ENCODE measurements at regions not wholly inside any gene's neighbourhood (a gene's known extent, or its start where the extent isn't known, plus 50 kb on each side); places are given as distances from the start of the nearest gene placed in this dataset.

DNA sequence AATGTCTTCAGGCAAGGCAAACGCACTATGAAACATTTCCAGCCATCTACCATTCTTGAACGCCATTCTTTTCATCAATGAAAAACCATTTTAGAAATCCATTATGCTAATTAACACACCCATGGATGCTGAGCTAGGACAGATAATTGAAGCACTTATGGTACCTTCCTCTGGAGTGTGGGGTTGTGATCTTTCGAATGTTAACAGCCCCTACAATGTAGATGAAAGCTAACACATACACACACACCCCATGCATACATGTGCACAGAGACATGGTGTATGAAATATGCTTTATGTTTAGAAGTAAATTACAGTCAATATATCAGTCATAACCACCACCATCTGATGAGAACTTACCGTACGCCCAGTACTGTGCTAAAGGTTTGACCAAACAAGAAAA lies 189.1 kb downstream of the SHQ1 start:
- no peak overlapping the region for H3K27ac ChIP-seq (ENCODE audit: low read depth, low read length)
- H3K4me1 ChIP-seq (ENCODE audit: insufficient read depth, low read length), result peaks cover 12% of the 10 kb centered on the region
- peaks cover 10 to 15% of the 10 kb centered on the region in 2 donors for H3K27me3 Mint-ChIP-seq
- no peak for DNase-seq
- H3K36me3 Mint-ChIP-seq, result peaks cover 0 to 1% (median 0%) of the 10 kb centered on the region in 3 donors
- H3K27ac Mint-ChIP-seq, result no peak overlapping the region
- H3K4me1 Mint-ChIP-seq, result peaks cover 10 to 15% (median 12%) of the 10 kb centered on the region in 3 donors
- no peaks in the 10 kb centered on the region for H3K27me3 ChIP-seq (ENCODE audit: insufficient read depth, low read length, poor library complexity, severe bottlenecking)
- H3K9me3 ChIP-seq (ENCODE audit: low read length), result no peaks in the 10 kb centered on the region
- no peak overlapping the region for H3K4me3 Mint-ChIP-seq
- H3K4me3 ChIP-seq (ENCODE audit: low read length), result no peak overlapping the region
- H3K9me3 Mint-ChIP-seq, result no peaks in the 10 kb centered on the region
- no peaks in the 10 kb centered on the region for H3K36me3 ChIP-seq (ENCODE audit: insufficient read depth, low read length)
- CTCF ChIA-PET, result no interaction called here
- POLR2A ChIA-PET, result no interaction called here

- Mint-ChIP-seq H3K4me1 (peaks cover 10 to 15% (median 12%) of the 10 kb centered on the region in 3 donors), H3K27ac (no peak overlapping the region), H3K9me3 (no peaks in the 10 kb centered on the region), H3K27me3 (peaks cover 10 to 15% of the 10 kb centered on the region in 2 donors), H3K4me3 (no peak overlapping the region), H3K36me3 (peaks cover 0 to 1% (median 0%) of the 10 kb centered on the region in 3 donors)
- Histone ChIP-seq H3K27me3 (ENCODE audit: insufficient read depth, low read length, poor library complexity, severe bottlenecking) (no peaks in the 10 kb centered on the region), H3K9me3 (ENCODE audit: low read length) (no peaks in the 10 kb centered on the region), H3K4me3 (ENCODE audit: low read length) (no peak overlapping the region), H3K4me1 (ENCODE audit: insufficient read depth, low read length) (peaks cover 12% of the 10 kb centered on the region), H3K36me3 (ENCODE audit: insufficient read depth, low read length) (no peaks in the 10 kb centered on the region), H3K27ac (ENCODE audit: low read depth, low read length) (no peak overlapping the region)
- POLR2A ChIA-PET, result no interaction called here
- DNase-seq, result no peak
- CTCF ChIA-PET, result interaction anchor here (1.7 to 3.4 kb wide), 2 partner anchors 8 to 948 kb away, joined by 3 to 15 read pairs; no protein-coding TSS in a partner anchor
Observed at GRCh38 chr3:72658466-72659100, 189.7 kb downstream of the SHQ1 start.

GRCh38 chr3:72657666-72658065 lies 190.6 kb downstream of the SHQ1 start:
- no peak overlapping the region for H3K4me3 Mint-ChIP-seq
- no peak overlapping the region for H3K27ac Mint-ChIP-seq
- Histone ChIP-seq H3K27me3 (ENCODE audit: insufficient read depth, low read length, poor library complexity, severe bottlenecking) (no peaks in the 10 kb centered on the region), H3K9me3 (ENCODE audit: low read length) (no peaks in the 10 kb centered on the region), H3K4me3 (ENCODE audit: low read length) (no peak overlapping the region), H3K27ac (ENCODE audit: low read depth, low read length) (no peak overlapping the region), H3K4me1 (ENCODE audit: insufficient read depth, low read length) (peaks cover 12% of the 10 kb centered on the region), H3K36me3 (ENCODE audit: insufficient read depth, low read length) (no peaks in the 10 kb centered on the region)
- POLR2A ChIA-PET, result no interaction called here
- peaks cover 0 to 1% (median 0%) of the 10 kb centered on the region in 3 donors for H3K36me3 Mint-ChIP-seq
- DNase-seq, result peak in 3 of 5 donors; percentile 46 to 79 (median 48)
- peaks cover 10 to 15% of the 10 kb centered on the region in 2 donors for H3K27me3 Mint-ChIP-seq
- peaks cover 10 to 15% (median 12%) of the 10 kb centered on the region in 3 donors for H3K4me1 Mint-ChIP-seq
- CTCF ChIA-PET, result interaction anchor here (1.7 to 3.4 kb wide), 2 partner anchors 9 to 947 kb away, joined by 3 to 15 read pairs; no protein-coding TSS in a partner anchor
- no peaks in the 10 kb centered on the region for H3K9me3 Mint-ChIP-seq

DNA sequence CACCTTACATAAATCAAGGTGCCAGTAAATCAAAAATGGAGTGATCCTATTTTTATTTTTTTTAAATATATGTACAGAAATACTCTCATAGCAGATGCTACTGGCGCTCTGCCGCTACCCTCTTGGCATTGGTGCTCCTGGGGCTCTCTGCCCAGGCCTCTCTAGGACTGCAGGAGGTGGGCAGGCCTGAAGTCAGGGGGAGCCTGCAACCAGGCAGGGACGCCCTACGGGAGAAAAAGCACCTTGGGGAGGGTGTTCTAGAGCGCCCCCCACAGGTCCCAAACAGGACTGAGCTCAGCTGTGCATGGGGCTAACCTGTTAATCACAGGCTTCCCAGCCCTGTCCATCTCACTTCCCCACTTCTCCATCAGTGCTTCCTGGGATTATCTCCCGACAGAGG lies 192.5 kb downstream of the SHQ1 start:
- Histone ChIP-seq H3K9me3 (ENCODE audit: low read length) (no peaks in the 10 kb centered on the region), H3K4me1 (ENCODE audit: insufficient read depth, low read length) (peaks cover 12% of the 10 kb centered on the region), H3K4me3 (ENCODE audit: low read length) (no peak overlapping the region), H3K27me3 (ENCODE audit: insufficient read depth, low read length, poor library complexity, severe bottlenecking) (no peaks in the 10 kb centered on the region), H3K36me3 (ENCODE audit: insufficient read depth, low read length) (no peaks in the 10 kb centered on the region), H3K27ac (ENCODE audit: low read depth, low read length) (no peak overlapping the region)
- Mint-ChIP-seq H3K27me3 (peaks cover 10 to 15% of the 10 kb centered on the region in 2 donors), H3K4me1 (peaks cover 10 to 15% (median 12%) of the 10 kb centered on the region in 3 donors), H3K36me3 (peaks cover 0 to 2% (median 0%) of the 10 kb centered on the region in 3 donors), H3K9me3 (no peaks in the 10 kb centered on the region), H3K4me3 (no peak overlapping the region), H3K27ac (no peak overlapping the region)
- DNase-seq, result no peak
- ChIA-PET CTCF (interaction anchor here (3.4 kb wide), 1 partner anchor 11 kb away, joined by 15 read pairs; no protein-coding TSS in a partner anchor), POLR2A (no interaction called here)

- H3K9me3 Mint-ChIP-seq, result no peaks in the 10 kb centered on the region
- H3K27ac ChIP-seq (ENCODE audit: low read depth, low read length), result no peak overlapping the region
- H3K4me3 Mint-ChIP-seq, result no peak overlapping the region
- no peaks in the 10 kb centered on the region for H3K36me3 ChIP-seq (ENCODE audit: insufficient read depth, low read length)
- H3K4me1 Mint-ChIP-seq, result peaks cover 10 to 15% (median 12%) of the 10 kb centered on the region in 3 donors
- no peak overlapping the region for H3K4me3 ChIP-seq (ENCODE audit: low read length)
- POLR2A ChIA-PET, result no interaction called here
- H3K27me3 Mint-ChIP-seq, result peaks cover 10 to 15% of the 10 kb centered on the region in 2 donors
- no peaks in the 10 kb centered on the region for H3K27me3 ChIP-seq (ENCODE audit: insufficient read depth, low read length, poor library complexity, severe bottlenecking)
- H3K36me3 Mint-ChIP-seq, result peaks cover 0 to 1% (median 0%) of the 10 kb centered on the region in 3 donors
- CTCF ChIA-PET, result interaction anchor here (3.4 kb wide), 1 partner anchor 11 kb away, joined by 15 read pairs; no protein-coding TSS in a partner anchor
- no peak overlapping the region for H3K27ac Mint-ChIP-seq
- peaks cover 12% of the 10 kb centered on the region for H3K4me1 ChIP-seq (ENCODE audit: insufficient read depth, low read length)
- DNase-seq, result no peak
- H3K9me3 ChIP-seq (ENCODE audit: low read length), result no peaks in the 10 kb centered on the region
Observed at GRCh38 chr3:72655131-72655551, 193.1 kb downstream of the SHQ1 start.

DNA sequence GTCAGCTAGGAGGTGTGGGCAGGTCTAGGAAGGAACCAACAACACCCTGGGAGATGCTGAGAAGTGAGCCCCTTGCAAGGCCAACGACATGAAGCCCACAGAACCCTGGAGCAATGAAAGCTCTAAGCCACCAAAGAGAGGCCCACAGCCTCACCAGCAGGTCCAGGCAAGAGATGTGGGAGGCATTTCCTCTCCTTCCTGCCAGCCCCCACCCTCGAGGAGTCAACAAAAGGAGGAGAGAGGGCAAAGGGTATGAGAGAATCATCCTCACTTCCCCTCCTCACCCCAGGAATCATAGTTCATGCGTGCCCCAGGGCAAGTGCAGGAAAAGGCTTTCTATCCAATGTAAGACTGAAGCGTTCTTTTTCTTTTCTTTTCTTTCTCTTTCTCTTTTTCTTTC lies 195.8 kb downstream of the SHQ1 start:
- H3K9me3 ChIP-seq (ENCODE audit: low read length), result no peaks in the 10 kb centered on the region
- no peaks in the 10 kb centered on the region for H3K9me3 Mint-ChIP-seq
- POLR2A ChIA-PET, result no interaction called here
- H3K27me3 Mint-ChIP-seq, result peaks cover 4 to 11% of the 10 kb centered on the region in 2 donors
- H3K36me3 Mint-ChIP-seq, result peaks cover 0 to 1% (median 0%) of the 10 kb centered on the region in 3 donors
- H3K4me1 ChIP-seq (ENCODE audit: insufficient read depth, low read length), result peaks cover under 1% of the 10 kb centered on the region
- CTCF ChIA-PET, result no interaction called here
- no peaks in the 10 kb centered on the region for H3K27me3 ChIP-seq (ENCODE audit: insufficient read depth, low read length, poor library complexity, severe bottlenecking)
- H3K4me1 Mint-ChIP-seq, result peaks cover under 1 to 2% (median 2%) of the 10 kb centered on the region in 3 donors
- no peak for DNase-seq
- no peak overlapping the region for H3K4me3 Mint-ChIP-seq
- no peak overlapping the region for H3K4me3 ChIP-seq (ENCODE audit: low read length)
- no peaks in the 10 kb centered on the region for H3K36me3 ChIP-seq (ENCODE audit: insufficient read depth, low read length)
- H3K27ac Mint-ChIP-seq, result peak overlapping the region in 1 of 8 donors; percentile 45
- no peak overlapping the region for H3K27ac ChIP-seq (ENCODE audit: low read depth, low read length)

DNA sequence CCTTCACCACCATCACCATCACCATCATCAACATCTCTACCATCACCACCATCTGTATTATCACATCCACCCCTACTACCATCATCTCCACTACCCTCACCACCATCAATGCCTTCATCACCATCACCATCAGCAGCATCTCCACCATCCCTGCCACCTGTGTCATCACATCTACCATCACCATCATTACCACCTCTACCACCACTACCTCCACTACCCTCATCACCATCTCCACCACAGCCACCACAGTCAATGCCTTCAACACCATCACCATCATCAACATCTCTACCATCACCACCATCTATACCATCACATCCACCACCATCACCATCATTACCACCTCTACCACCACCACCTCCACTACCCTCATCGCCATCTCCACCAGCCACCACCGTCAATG lies 196.7 kb downstream of the SHQ1 start:
- Mint-ChIP-seq H3K27ac (peak overlapping the region in 3 of 8 donors; percentile 32 to 69 (median 35)), H3K36me3 (peaks cover 0 to 1% (median 0%) of the 10 kb centered on the region in 3 donors), H3K27me3 (peaks cover 2 to 11% of the 10 kb centered on the region in 2 donors), H3K9me3 (peaks cover 0 to 1% (median 0%) of the 10 kb centered on the region in 5 donors), H3K4me1 (no peaks in the 10 kb centered on the region), H3K4me3 (no peak overlapping the region)
- H3K36me3 ChIP-seq (ENCODE audit: insufficient read depth, low read length), result no peaks in the 10 kb centered on the region
- no peak overlapping the region for H3K27ac ChIP-seq (ENCODE audit: low read depth, low read length)
- H3K4me1 ChIP-seq (ENCODE audit: insufficient read depth, low read length), result no peaks in the 10 kb centered on the region
- no peak overlapping the region for H3K4me3 ChIP-seq (ENCODE audit: low read length)
- DNase-seq, result no peak
- no peaks in the 10 kb centered on the region for H3K9me3 ChIP-seq (ENCODE audit: low read length)
- no peaks in the 10 kb centered on the region for H3K27me3 ChIP-seq (ENCODE audit: insufficient read depth, low read length, poor library complexity, severe bottlenecking)
- POLR2A ChIA-PET, result no interaction called here
- CTCF ChIA-PET, result interaction anchor here (1.3 kb wide), 1 partner anchor 14 kb away, joined by 4 read pairs; no protein-coding TSS in a partner anchor

- Mint-ChIP-seq H3K4me3 (no peak overlapping the region), H3K27me3 (peaks cover 0 to 8% of the 10 kb centered on the region in 2 donors), H3K27ac (no peak overlapping the region), H3K36me3 (peaks cover 0 to 2% (median 0%) of the 10 kb centered on the region in 3 donors), H3K9me3 (peaks cover 0 to 4% (median 0%) of the 10 kb centered on the region in 5 donors), H3K4me1 (no peaks in the 10 kb centered on the region)
- H3K27ac ChIP-seq (ENCODE audit: low read depth, low read length), result no peak overlapping the region
- no peaks in the 10 kb centered on the region for H3K4me1 ChIP-seq (ENCODE audit: insufficient read depth, low read length)
- no peaks in the 10 kb centered on the region for H3K36me3 ChIP-seq (ENCODE audit: insufficient read depth, low read length)
- H3K4me3 ChIP-seq (ENCODE audit: low read length), result no peak overlapping the region
- no peaks in the 10 kb centered on the region for H3K9me3 ChIP-seq (ENCODE audit: low read length)
- ChIA-PET POLR2A (no interaction called here), CTCF (no interaction called here)
- no peak for DNase-seq
- H3K27me3 ChIP-seq (ENCODE audit: insufficient read depth, low read length, poor library complexity, severe bottlenecking), result no peaks in the 10 kb centered on the region
Observed at GRCh38 chr3:72646263-72646662, 202.0 kb downstream of the SHQ1 start.
